SK-N-SH (cell line): ENCODE measurements at regions not wholly inside any gene's neighbourhood (a gene's known extent, or its start where the extent isn't known, plus 50 kb on each side); places are given as distances from the start of the nearest gene placed in this dataset.
A peak's percentile ranks its signal among the peaks of the same experiment; 100 is the strongest.

ENCODE experiments used
- CTCF ChIA-PET: fragments of 300-600, 350-600 bp; formaldehyde crosslinking; extraction: SDS; loops from one replicate; lab custom pipeline; 2021; lab: Yijun Ruan, JAX
- POLR2A ChIA-PET: fragments of 350-600 bp; sonication (Branson Sonifier 250); formaldehyde crosslinking; extraction: SDS; loops from one replicate; lab custom pipeline; 2020; ENCODE audit warnings: antibody characterized with exemption, inconsistent platforms; lab: Yijun Ruan, JAX
- DNase-seq: peaks from one replicate; pipeline ENCODE4 v3.0.0; 2012
- H2AFZ ChIP-seq: fragments of 200-600 bp; sonication (generic); 2 replicates; pipeline ENCODE4 v1.8.1; 2016; ENCODE audit warnings: antibody characterized with exemption, mild to moderate bottlenecking, low read depth
- H3F3A ChIP-seq: fragments of 200-600 bp; sonication (generic); replicated peaks from 2 replicates; pipeline ENCODE3; 2016; ENCODE audit warnings: antibody characterized with exemption, mild to moderate bottlenecking; ENCODE audit not compliant: insufficient read depth
- H3K27ac ChIP-seq, 2 experiments: fragments of 200-500 bp in 1 of 2; fragments of 200-600 bp in 1 of 2; sonication (Bioruptor generic) in 1 of 2; sonication (generic), shearing (Covaris generic) in 1 of 2; 2 replicates each; pipeline versions ENCODE4 v1.5.1 to v1.6.1; 2014 to 2016; ENCODE audit warnings: low read depth in 2 of 2, inconsistent platforms in 1 of 2, low read length in 1 of 2, mild to moderate bottlenecking in 1 of 2, mixed read lengths in 1 of 2
- H3K27me3 ChIP-seq: fragments of 200-600 bp; sonication (generic), shearing (Covaris generic); 2 replicates; pipeline ENCODE4 v1.6.1; 2016; ENCODE audit warnings: mixed run types; ENCODE audit not compliant: insufficient read depth
- H3K36me3 ChIP-seq, 2 experiments: fragments of 200-500 bp in 1 of 2; fragments of 200-600 bp in 1 of 2; sonication (Bioruptor generic) in 1 of 2; sonication (generic) in 1 of 2; replicated peaks in 1 of 2; 2 replicates each; pipeline versions ENCODE3 to v1.5.1; 2014 to 2016; ENCODE audit warnings: low read length in 1 of 2, mild to moderate bottlenecking in 1 of 2; ENCODE audit not compliant: insufficient read depth in 2 of 2, control insufficient read depth in 1 of 2
- H3K4me1 ChIP-seq, 2 experiments: fragments of 200-500 bp in 1 of 2; fragments of 200-600 bp in 1 of 2; sonication (Bioruptor generic) in 1 of 2; sonication (generic), shearing (Covaris generic) in 1 of 2; 2 replicates each; pipeline versions ENCODE4 v1.5.1 to v1.6.1; 2014 to 2016; ENCODE audit warnings: low read depth in 1 of 2, low read length in 1 of 2, mixed run types in 1 of 2; ENCODE audit not compliant: insufficient read depth in 2 of 2, control insufficient read depth in 1 of 2
- H3K4me2 ChIP-seq: fragments of 200-600 bp; sonication (generic), shearing (Covaris generic); 2 replicates; pipeline ENCODE4 v1.6.1; 2017; ENCODE audit warnings: mixed run types
- H3K4me3 ChIP-seq, 2 experiments: fragments of 200-500 bp in 1 of 2; fragments of 200-600 bp in 1 of 2; sonication (Bioruptor generic) in 1 of 2; sonication (generic), shearing (Covaris generic) in 1 of 2; 2 replicates each; pipeline versions ENCODE4 v1.5.1 to v1.8.1; 2014 to 2016; ENCODE audit warnings: low read depth in 2 of 2, inconsistent platforms in 1 of 2, low read length in 1 of 2, mild to moderate bottlenecking in 1 of 2, mixed read lengths in 1 of 2, moderate library complexity in 1 of 2
- H3K79me2 ChIP-seq: fragments of 200-600 bp; sonication (generic); 2 replicates; pipeline ENCODE4 v1.8.1; 2017; ENCODE audit warnings: mild to moderate bottlenecking; ENCODE audit not compliant: insufficient read depth
- H3K9ac ChIP-seq: fragments of 200-600 bp; sonication (generic); 2 replicates; pipeline ENCODE4 v1.6.1; 2017; ENCODE audit warnings: mixed run types
- H3K9me2 ChIP-seq: fragments of 200-600 bp; sonication (generic); 2 replicates; pipeline ENCODE4 v1.6.1; 2017; ENCODE audit warnings: mixed run types
- H3K9me3 ChIP-seq: fragments of 200-600 bp; sonication (generic); 2 replicates; pipeline ENCODE4 v1.6.1; 2017; ENCODE audit warnings: mixed run types, mild to moderate bottlenecking, moderate library complexity
- H4K20me1 ChIP-seq: fragments of 200-600 bp; sonication (generic); 2 replicates; pipeline ENCODE4 v1.6.1; 2017; ENCODE audit warnings: mild to moderate bottlenecking, mixed run types; ENCODE audit not compliant: insufficient read depth
- CHD2 ChIP-seq: fragments of 150-350 bp; IDR thresholded peaks from 2 replicates; pipeline ENCODE4 v1.6.1; 2018; ENCODE audit warnings: low read length; ENCODE audit not compliant: partially characterized antibody
- EP300 ChIP-seq, 2 experiments: IDR thresholded peaks; 2 replicates each; pipeline versions ENCODE4 v1.4.0 to v1.6.1; 2012; ENCODE audit warnings: borderline replicate concordance in 1 of 2, low read depth in 1 of 2, low read length in 1 of 2
- FOXM1 ChIP-seq: IDR thresholded peaks from 2 replicates; pipeline ENCODE4 v1.4.0; 2012; ENCODE audit warnings: low read depth, mild to moderate bottlenecking
- GATA2 ChIP-seq: sonication (generic); formaldehyde crosslinking; IDR thresholded peaks from 2 replicates; pipeline ENCODE4 v1.5.0; 2020; ENCODE audit warnings: mild to moderate bottlenecking, missing genetic modification reagents
- RAD21 ChIP-seq: IDR thresholded peaks from 2 replicates; pipeline ENCODE4 v1.6.1; 2012; ENCODE audit warnings: mild to moderate bottlenecking, low read length
- RCOR1 ChIP-seq: fragments of 150-350 bp; IDR thresholded peaks from 2 replicates; pipeline ENCODE4 v1.6.1; 2017; ENCODE audit warnings: antibody characterized with exemption, low read length
- REST ChIP-seq: IDR thresholded peaks from 2 replicates; pipeline ENCODE4 v1.6.1; 2012; ENCODE audit warnings: mild to moderate bottlenecking, low read depth, low read length, moderate library complexity
- TEAD4 ChIP-seq: IDR thresholded peaks from 2 replicates; pipeline ENCODE4 v1.4.0; 2012; ENCODE audit warnings: mild to moderate bottlenecking, borderline replicate concordance; ENCODE audit not compliant: insufficient read depth
- WGBS: methylation state at CpG from one replicate; pipeline ENCODE4 v1.1.6; 2017; ENCODE audit warnings: low lambda C conversion rate; 5-methylcytosine and 5-hydroxymethylcytosine counted together

GRCh38 chr7:67843615-67844014 lies 847.0 kb downstream of the TYW1 start:
- Histone ChIP-seq H3K4me2 (no peak overlapping the region), H3K4me1 (peaks cover 0 to 10% of the 10 kb centered on the region in 2 experiments; a peak in 2 of 4 replicates), H3K4me3 (no peak overlapping the region), H3K36me3 (no peaks in the 10 kb centered on the region), H3K9ac (no peak overlapping the region), H3K9me3 (0 out of 2 replicates have a peak, but pooled peaks cover 12% of the 10 kb centered on the region), H3F3A (no peaks in the 10 kb centered on the region), H3K9me2 (no peaks in the 10 kb centered on the region), H2AFZ (no peak overlapping the region), H4K20me1 (no peaks in the 10 kb centered on the region), H3K79me2 (no peaks in the 10 kb centered on the region), H3K27me3 (no peaks in the 10 kb centered on the region), H3K27ac (no peak overlapping the region)
- ChIA-PET POLR2A (no interaction called here), CTCF (interaction anchor here (1.3 to 1.8 kb wide), 2 partner anchors 48 to 55 kb away, joined by 4 to 5 read pairs; no protein-coding TSS in a partner anchor)
- 0 out of 4 replicates have a peak, but pooled peaks of 1 of the 2 experiments have one; percentile 27 for TF ChIP-seq EP300 (IDR thresholded peaks at IDR 0.05; ENCODE audit: borderline replicate concordance in 1 of 2, low read depth in 1 of 2, low read length in 1 of 2)
- 0 out of 2 replicates have a peak, but pooled peaks have one; percentile 14 for TF ChIP-seq GATA2 (CRISPR knock-in tag)
- no peak for TF ChIP-seq REST
- 18% methylated on average over 4 of the region's 4 CpGs for WGBS
- peak; percentile 33 for DNase-seq

DNA sequence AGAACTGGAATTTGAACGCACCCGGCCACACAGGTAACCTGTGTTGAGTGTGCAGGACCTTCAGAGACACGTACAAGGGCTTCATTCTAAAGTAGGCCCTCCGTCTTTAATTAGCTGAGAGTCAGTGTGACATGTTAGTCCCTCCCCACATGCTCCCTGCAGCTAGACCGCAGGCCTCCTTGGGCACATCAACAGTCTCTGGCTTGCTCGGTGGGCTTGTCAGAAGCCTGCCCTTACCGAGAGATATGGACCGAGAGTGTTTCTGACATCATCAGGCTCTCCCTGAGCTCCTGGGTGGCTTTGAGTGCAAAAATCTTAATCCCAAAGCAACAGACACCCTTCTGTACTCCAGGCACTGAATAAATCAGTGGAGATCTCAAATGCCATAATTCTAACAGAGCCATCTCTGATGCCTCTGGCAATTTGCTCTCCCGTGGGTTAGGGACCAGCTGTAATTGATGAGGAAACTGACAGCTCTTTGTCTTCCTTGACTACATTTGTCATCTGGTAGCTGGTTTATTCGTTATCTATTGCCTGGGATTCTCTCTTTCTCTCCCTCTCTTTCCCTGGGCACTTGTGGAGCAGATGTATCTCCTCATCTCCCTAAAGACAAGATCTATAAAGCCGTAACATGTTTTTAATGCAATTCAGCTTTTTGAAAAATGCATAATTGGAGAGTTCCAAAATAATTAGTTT lies 850.6 kb downstream of the TYW1 start:
- Histone ChIP-seq H3K4me3 (no peak overlapping the region), H3K4me1 (peaks cover 0 to 10% of the 10 kb centered on the region in 2 experiments; a peak in 2 of 4 replicates), H3K36me3 (no peaks in the 10 kb centered on the region), H3F3A (no peaks in the 10 kb centered on the region), H3K9ac (no peak overlapping the region), H3K4me2 (no peak overlapping the region), H3K27ac (no peak overlapping the region), H3K79me2 (no peaks in the 10 kb centered on the region), H3K9me3 (peaks cover 14% of the 10 kb centered on the region; the same call in 1 of the 2 replicates), H3K27me3 (no peaks in the 10 kb centered on the region), H3K9me2 (no peaks in the 10 kb centered on the region), H2AFZ (no peak overlapping the region), H4K20me1 (no peaks in the 10 kb centered on the region)
- ChIA-PET CTCF (interaction anchor here (0.6 to 2.0 kb wide), 5 partner anchors 15 to 469 kb away, joined by 3 to 11 read pairs (median 4); no protein-coding TSS in a partner anchor), POLR2A (interaction anchor here (0.6 to 0.8 kb wide), 2 partner anchors 222 to 528 kb away, joined by 3 to 4 read pairs; no protein-coding TSS in a partner anchor)
- DNase-seq = peak; percentile 60
- WGBS = 2% methylated on average over 11 of the region's 11 CpGs
- TF ChIP-seq CHD2 = peak; percentile 61
- no peak for TF ChIP-seq TEAD4
- peak; percentile 92 for TF ChIP-seq GATA2 (CRISPR knock-in tag)
- no peak for TF ChIP-seq FOXM1
- peak in 1 of 2 experiments; percentile 87; a peak in 2 of 4 replicates for TF ChIP-seq EP300 (IDR thresholded peaks at IDR 0.05; ENCODE audit: borderline replicate concordance in 1 of 2, low read depth in 1 of 2, low read length in 1 of 2)
- TF ChIP-seq RCOR1 = peak; percentile 92; the same call in 1 of the 2 replicates
- peak; percentile 1; the same call in 1 of the 2 replicates for TF ChIP-seq RAD21
